H1 (cell line): ENCODE measurements at regions not wholly inside any gene's neighbourhood (a gene's known extent, or its start where the extent isn't known, plus 50 kb on each side); places are given as distances from the start of the nearest gene placed in this dataset.

Experiments
- CTCF ChIA-PET: fragments of 300-600 bp; sonication (Branson Sonifier 250); formaldehyde crosslinking; loops from one replicate; lab custom pipeline; 2021; ENCODE audit not compliant: partially characterized antibody; lab: Charles Lee
- POLR2A ChIA-PET: fragments of 300-600 bp; sonication (Branson Sonifier 250); formaldehyde crosslinking; loops from one replicate; lab custom pipeline; 2021; ENCODE audit warnings: inconsistent platforms; ENCODE audit not compliant: partially characterized antibody; lab: Charles Lee
- DNase-seq, 2 experiments: peaks; one replicate each; pipeline versions ENCODE4 v3.0.0 to v3.0.0-alpha.2; 2010 to 2022; ENCODE audit warnings: low spot score in 2 of 2, low read depth in 1 of 2, mixed read lengths in 1 of 2
- FAIRE-seq: peaks from 2 replicates; lab custom pipeline; 2011; peaks lifted over from hg19 to GRCh38; lab: Jason Lieb, UNC
- H2AFZ ChIP-seq: 2 replicates; pipeline ENCODE4 v1.8.1; 2012; ENCODE audit warnings: low read length, inconsistent platforms
- H2AK5ac ChIP-seq: 2 replicates; pipeline ENCODE4 v1.6.1; 2013; ENCODE audit warnings: low read depth, low read length
- H2BK120ac ChIP-seq: replicated peaks from 2 replicates; pipeline ENCODE3; 2013; ENCODE audit warnings: low read depth, low read length, inconsistent platforms
- H2BK12ac ChIP-seq: 2 replicates; pipeline ENCODE4 v1.6.1; 2013; ENCODE audit warnings: low read depth, low read length
- H2BK15ac ChIP-seq: 2 replicates; pipeline ENCODE4 v1.6.1; 2013; ENCODE audit warnings: low read length
- H2BK20ac ChIP-seq: 2 replicates; pipeline ENCODE4 v1.6.1; 2013; ENCODE audit warnings: low read length
- H2BK5ac ChIP-seq: 2 replicates; pipeline ENCODE4 v1.6.1; 2013; ENCODE audit warnings: low read depth, low read length
- H3K14ac ChIP-seq: 2 replicates; pipeline ENCODE4 v1.6.1; 2013; ENCODE audit warnings: inconsistent platforms; ENCODE audit not compliant: insufficient read length
- H3K18ac ChIP-seq: 2 replicates; pipeline ENCODE4 v1.6.1; 2013; ENCODE audit warnings: low read length; ENCODE audit errors: extremely low read depth
- H3K23ac ChIP-seq: 2 replicates; pipeline ENCODE4 v1.6.1; 2013; ENCODE audit warnings: inconsistent platforms; ENCODE audit not compliant: insufficient read length
- H3K23me2 ChIP-seq: 2 replicates; pipeline ENCODE4 v1.6.1; 2013; ENCODE audit warnings: low read depth, low read length
- H3K27ac ChIP-seq: 2 replicates; pipeline ENCODE4 v1.6.1; 2011; ENCODE audit warnings: low read depth, low read length, inconsistent platforms
- H3K27me3 ChIP-seq, 4 experiments: replicated peaks in 1 of 4; 1 replicate in 1 of 4; 2 replicates in 3 of 4; pipeline versions ENCODE4 v1.6.1 to v1.8.1; 2011 to 2013; ENCODE audit warnings: low read length in 3 of 4, mild to moderate bottlenecking in 3 of 4, inconsistent platforms in 2 of 4, mixed read lengths in 2 of 4, moderate library complexity in 1 of 4; ENCODE audit not compliant: control insufficient read depth in 3 of 4, insufficient read depth in 3 of 4; ENCODE audit errors: extremely low read depth in 1 of 4
- H3K36me3 ChIP-seq, 4 experiments: 2 replicates each; pipeline versions ENCODE4 v1.6.1 to v1.8.1; 2011 to 2013; ENCODE audit warnings: mild to moderate bottlenecking in 4 of 4, low read length in 3 of 4, moderate library complexity in 2 of 4, control low read depth in 1 of 4, inconsistent platforms in 1 of 4; ENCODE audit not compliant: insufficient read depth in 4 of 4, control insufficient read depth in 2 of 4
- H3K4ac ChIP-seq: replicated peaks from 2 replicates; pipeline ENCODE3; 2013; ENCODE audit warnings: low read length, low read depth, mixed read lengths, inconsistent platforms; ENCODE audit not compliant: insufficient read length
- H3K4me1 ChIP-seq, 4 experiments: replicated peaks in 1 of 4; 1 replicate in 1 of 4; 2 replicates in 3 of 4; pipeline versions ENCODE4 v1.6.1 to v1.8.1; 2011 to 2013; ENCODE audit warnings: low read length in 3 of 4, inconsistent platforms in 2 of 4, mixed read lengths in 1 of 4; ENCODE audit not compliant: insufficient read depth in 4 of 4, control insufficient read depth in 3 of 4
- H3K4me2 ChIP-seq, 2 experiments: 2 replicates each; pipeline versions ENCODE4 v1.6.1 to v1.8.1; 2011 to 2013; ENCODE audit warnings: low read depth in 2 of 2, low read length in 2 of 2, control low read depth in 1 of 2, inconsistent platforms in 1 of 2, mild to moderate bottlenecking in 1 of 2; ENCODE audit not compliant: insufficient read depth in 1 of 2
- H3K4me3 ChIP-seq, 4 experiments: fragments of 200-600, 300-600 bp in 1 of 4; sonication (generic), shearing (Covaris generic), sonication (Bioruptor Twin) in 1 of 4; 2 replicates each; pipeline versions ENCODE4 v1.5.1 to v1.8.1; 2011 to 2016; ENCODE audit warnings: low read length in 4 of 4, low read depth in 3 of 4, control low read depth in 2 of 4, inconsistent platforms in 2 of 4, mild to moderate bottlenecking in 2 of 4, mixed read lengths in 1 of 4, moderate library complexity in 1 of 4; ENCODE audit not compliant: insufficient read depth in 2 of 4; ENCODE audit errors: extremely low read depth in 1 of 4
- H3K56ac ChIP-seq: replicated peaks from 2 replicates; pipeline ENCODE3; 2013; ENCODE audit warnings: low read depth, mild to moderate bottlenecking, mixed read lengths, low read length, inconsistent platforms; ENCODE audit not compliant: insufficient read length
- H3K79me1 ChIP-seq: 2 replicates; pipeline ENCODE4 v1.6.1; 2013; ENCODE audit warnings: low read depth, low read length, control low read depth
- H3K79me2 ChIP-seq, 2 experiments: 2 replicates each; pipeline versions ENCODE4 v1.6.1 to v1.8.1; 2012 to 2013; ENCODE audit warnings: low read length in 2 of 2, mild to moderate bottlenecking in 2 of 2, inconsistent platforms in 1 of 2; ENCODE audit not compliant: insufficient read depth in 2 of 2, control insufficient read depth in 1 of 2
- H3K9ac ChIP-seq, 4 experiments: replicated peaks in 1 of 4; 1 replicate in 1 of 4; 2 replicates in 3 of 4; pipeline versions ENCODE4 v1.6.1 to v1.8.1; 2011 to 2013; ENCODE audit warnings: low read depth in 3 of 4, low read length in 3 of 4, control low read depth in 2 of 4, mild to moderate bottlenecking in 2 of 4, moderate library complexity in 2 of 4, inconsistent platforms in 1 of 4; ENCODE audit errors: extremely low read depth in 1 of 4
- H3K9me3 ChIP-seq, 2 experiments: 2 replicates each; pipeline versions ENCODE4 v1.6.1 to v1.8.1; 2012 to 2013; ENCODE audit warnings: mild to moderate bottlenecking in 2 of 2, moderate library complexity in 2 of 2, control low read depth in 1 of 2, inconsistent platforms in 1 of 2, low read depth in 1 of 2, low read length in 1 of 2, mixed read lengths in 1 of 2; ENCODE audit not compliant: insufficient read depth in 2 of 2
- H4K20me1 ChIP-seq, 2 experiments: replicated peaks in 1 of 2; 2 replicates each; pipeline versions ENCODE3 to v1.8.1; 2011 to 2013; ENCODE audit warnings: inconsistent platforms in 2 of 2, low read length in 2 of 2, mild to moderate bottlenecking in 1 of 2; ENCODE audit not compliant: insufficient read depth in 2 of 2, control insufficient read depth in 1 of 2
- H4K5ac ChIP-seq: 2 replicates; pipeline ENCODE4 v1.6.1; 2013; ENCODE audit warnings: low read length, low read depth, mixed read lengths, inconsistent platforms; ENCODE audit not compliant: insufficient read length
- H4K8ac ChIP-seq: 2 replicates; pipeline ENCODE4 v1.8.0; 2013; ENCODE audit warnings: mild to moderate bottlenecking, moderate library complexity, low read length, inconsistent platforms; ENCODE audit not compliant: insufficient read depth; ENCODE audit errors: extremely low read depth
- H4K91ac ChIP-seq: replicated peaks from 2 replicates; pipeline ENCODE3; 2013; ENCODE audit warnings: low read length, mixed read lengths, inconsistent platforms; ENCODE audit not compliant: insufficient read length
- ATF3 ChIP-seq: IDR thresholded peaks from 2 replicates; pipeline ENCODE4 v1.6.1; 2011; ENCODE audit warnings: low read depth, mild to moderate bottlenecking, low read length; ENCODE audit not compliant: insufficient read depth
- CHD2 ChIP-seq: IDR thresholded peaks from 2 replicates; pipeline ENCODE4 v1.6.1; 2012; ENCODE audit warnings: low read length, improper control_type of control experiment
- HDAC2 ChIP-seq, 2 experiments: fragments of 300-600 bp in 1 of 2; sonication (generic) in 1 of 2; IDR thresholded peaks; 2 replicates each; pipeline ENCODE4 v1.6.1; 2011 to 2012; ENCODE audit warnings: low read depth in 2 of 2, low read length in 2 of 2, mild to moderate bottlenecking in 2 of 2, moderate library complexity in 2 of 2, borderline replicate concordance in 1 of 2, inconsistent platforms in 1 of 2
- SP1 ChIP-seq: IDR thresholded peaks from 2 replicates; pipeline ENCODE4 v1.6.1; 2011; ENCODE audit warnings: low read depth, low read length
- TCF12 ChIP-seq: IDR thresholded peaks from 2 replicates; pipeline ENCODE4 v1.6.1; 2011; ENCODE audit warnings: low read depth, mild to moderate bottlenecking, low read length
- WGBS, 2 experiments: shearing (Covaris generic) in 1 of 2; methylation state at CpG; one replicate each; pipeline versions ENCODE4 v1.1.6 to v1.1.7; 2013 to 2015; ENCODE audit warnings: low lambda C conversion rate in 2 of 2, mixed read lengths in 2 of 2, inconsistent platforms in 1 of 2, low coverage in 1 of 2, missing lambda C conversion rate in 1 of 2; ENCODE audit not compliant: insufficient replicate concordance in 2 of 2, insufficient coverage in 1 of 2, insufficient read length in 1 of 2; ENCODE audit errors: extremely low coverage in 1 of 2, missing lambda C conversion rate in 1 of 2; 5-methylcytosine and 5-hydroxymethylcytosine counted together

GRCh38 chr20:22758815-22759214 lies 174.4 kb upstream of the FOXA2 start:
- Histone ChIP-seq H3K4ac (no peak overlapping the region), H4K5ac (no peak overlapping the region), H2AFZ (no peak overlapping the region), H2BK5ac (no peak overlapping the region), H4K91ac (no peak overlapping the region), H2AK5ac (no peak overlapping the region), H3K18ac (no peak overlapping the region), H3K4me2 (no peak overlapping the region), H2BK120ac (no peak overlapping the region), H3K56ac (no peak overlapping the region), H3K27ac (no peak overlapping the region), H3K23ac (no peak overlapping the region), H3K79me1 (no peaks in the 10 kb centered on the region), H3K9me3 (no peaks in the 10 kb centered on the region), H3K9ac (no peak overlapping the region), H3K4me1 (no peaks in the 10 kb centered on the region), H3K36me3 (no peaks in the 10 kb centered on the region), H3K27me3 (no peaks in the 10 kb centered on the region), H4K8ac (no peak overlapping the region), H3K79me2 (no peaks in the 10 kb centered on the region), H2BK20ac (no peak overlapping the region), H3K14ac (no peak overlapping the region), H2BK15ac (no peak overlapping the region), H4K20me1 (no peaks in the 10 kb centered on the region), H3K23me2 (no peaks in the 10 kb centered on the region), H3K4me3 (no peak overlapping the region), H2BK12ac (no peak overlapping the region)
- ChIA-PET CTCF (no interaction called here), POLR2A (no interaction called here)
- FAIRE-seq, result no peak
- WGBS, 2 experiments, result 91% methylated on average over 3 of the region's 3 CpGs; no CpG with 5 or more reads in 1 of the 2 experiments
- no peak for TF ChIP-seq SP1
- no peak for TF ChIP-seq ATF3
- no peak for TF ChIP-seq HDAC2 (IDR thresholded peaks at IDR 0.05; ENCODE audit: borderline replicate concordance in 1 of 2, low read depth in 2 of 2, low read length in 2 of 2)
- no peak for TF ChIP-seq CHD2
- no peak for TF ChIP-seq TCF12
- no peak for DNase-seq
